Stimulated activated CD8-positive, alpha-beta memory T cell treated with anti-CD3 and anti-CD28 coated beads, Interleukin-15, amount 100 ng/mL, for 24 hours (primary cell): ENCODE measurements at regions not wholly inside any gene's neighbourhood (a gene's known extent, or its start where the extent isn't known, plus 50 kb on each side); places are given as distances from the start of the nearest gene placed in this dataset.
"Not testable (repeated sequence)": the region's sequence is repeated elsewhere in the genome, so short reads cannot be mapped to it uniquely, and the experiment has no call there.

Experiments
- DNase-seq: peaks from one replicate; pipeline ENCODE4 v3.0.0-alpha.2; 2020; ENCODE audit warnings: low read depth

- no peak for DNase-seq
These were observed 212.8 kb upstream of the SSTR1 start for GRCh38 chr14:37994846-37995372.

- no peak for DNase-seq
These were observed 210.7 kb upstream of the SSTR1 start for GRCh38 chr14:37997017-37997416.

GRCh38 chr14:38000340-38000739 is 207.4 kb upstream of the SSTR1 start:
- DNase-seq = no peak

- DNase-seq = no peak
These were observed 206.2 kb upstream of the SSTR1 start for GRCh38 chr14:38001501-38001900.

GRCh38 chr14:38003746-38004609 is 203.7 kb upstream of the SSTR1 start:
- DNase-seq = no peak

- DNase-seq = no peak
These were observed 203.2 kb upstream of the SSTR1 start for GRCh38 chr14:38004610-38004879.

GRCh38 chr14:38011156-38011555 is 196.5 kb upstream of the SSTR1 start:
- not testable (repeated sequence) for DNase-seq

GRCh38 chr14:38012056-38012455 is 195.6 kb upstream of the SSTR1 start:
- no peak for DNase-seq

- no peak for DNase-seq
These were observed 191.2 kb upstream of the SSTR1 start for GRCh38 chr14:38016497-38016896.

- DNase-seq = no peak
These were observed 185.8 kb upstream of the SSTR1 start for GRCh38 chr14:38021861-38022260.

GRCh38 chr14:38022775-38023174 is 184.9 kb upstream of the SSTR1 start:
- DNase-seq = no peak

GRCh38 chr14:38038171-38038570 is 169.5 kb upstream of the SSTR1 start:
- no peak for DNase-seq

GRCh38 chr14:38038986-38039385 is 168.7 kb upstream of the SSTR1 start:
- DNase-seq = no peak

- DNase-seq = no peak
These were observed 168.2 kb upstream of the SSTR1 start for GRCh38 chr14:38039496-38039895.

- DNase-seq = no peak
These were observed 167.3 kb upstream of the SSTR1 start for GRCh38 chr14:38040411-38040810.

GRCh38 chr14:38042322-38042721 is 165.4 kb upstream of the SSTR1 start:
- DNase-seq = no peak

GRCh38 chr14:38044710-38045109 is 163.0 kb upstream of the SSTR1 start:
- DNase-seq = no peak

- DNase-seq = no peak
These were observed 162.2 kb upstream of the SSTR1 start for GRCh38 chr14:38045461-38045860.

- DNase-seq = no peak
These were observed 161.5 kb upstream of the SSTR1 start for GRCh38 chr14:38046160-38046559.

- DNase-seq = no peak
These were observed 160.4 kb upstream of the SSTR1 start for GRCh38 chr14:38047195-38047902.

GRCh38 chr14:38053666-38054065 is 154.0 kb upstream of the SSTR1 start:
- no peak for DNase-seq

GRCh38 chr14:38056270-38056669 is 151.4 kb upstream of the SSTR1 start:
- DNase-seq = no peak

GRCh38 chr14:38062223-38062622 is 145.5 kb upstream of the SSTR1 start:
- not testable (repeated sequence) for DNase-seq
